NCI-H446 treated with DMSO at 0.1 percent for 48 hours (cell line): ENCODE measurements at regions not wholly inside any gene's neighbourhood (a gene's known extent, or its start where the extent isn't known, plus 50 kb on each side); places are given as distances from the start of the nearest gene placed in this dataset.

Experiments used
- DNase-seq: peaks from one replicate; lab custom pipeline; 2025; lab: John Stamatoyannopoulos, UW

- DNase-seq, result no peak
Measured at GRCh38 chr20:11212272-11212671, 538.5 kb upstream of the JAG1 start.

- no peak for DNase-seq
Measured at GRCh38 chr20:11212902-11213301, 539.1 kb upstream of the JAG1 start.

GRCh38 chr20:11214256-11214840, 540.5 kb upstream of the JAG1 start:
- no peak for DNase-seq

GRCh38 chr20:11216451-11217314, 542.9 kb upstream of the JAG1 start:
- no peak for DNase-seq

GRCh38 chr20:11217326-11218172, 543.8 kb upstream of the JAG1 start:
- no peak for DNase-seq

GRCh38 chr20:11218173-11218680, 544.4 kb upstream of the JAG1 start:
- DNase-seq, result no peak

- DNase-seq, result no peak
Measured at GRCh38 chr20:11219192-11219591, 545.4 kb upstream of the JAG1 start.

DNA sequence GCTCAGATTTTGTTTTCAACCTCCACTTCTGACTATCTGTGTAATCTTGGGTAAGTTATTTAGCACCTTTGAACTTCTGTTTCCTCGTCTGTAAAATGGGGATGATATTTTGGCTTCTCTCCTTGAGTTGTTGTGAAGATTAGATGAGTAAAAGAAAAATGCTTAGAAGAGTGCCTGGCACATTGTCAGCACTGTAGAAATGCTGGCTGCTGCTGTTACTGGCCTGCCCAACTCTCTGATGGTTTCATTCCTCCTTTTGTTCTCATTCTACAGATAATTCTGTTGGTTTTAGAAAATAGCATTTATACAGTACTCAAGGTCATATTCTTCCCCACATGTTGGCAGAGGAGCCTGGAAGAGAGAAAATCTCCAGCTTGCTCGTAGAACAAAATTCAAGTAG, 547.2 kb upstream of the JAG1 start:
- peak; percentile 4 for DNase-seq

DNA sequence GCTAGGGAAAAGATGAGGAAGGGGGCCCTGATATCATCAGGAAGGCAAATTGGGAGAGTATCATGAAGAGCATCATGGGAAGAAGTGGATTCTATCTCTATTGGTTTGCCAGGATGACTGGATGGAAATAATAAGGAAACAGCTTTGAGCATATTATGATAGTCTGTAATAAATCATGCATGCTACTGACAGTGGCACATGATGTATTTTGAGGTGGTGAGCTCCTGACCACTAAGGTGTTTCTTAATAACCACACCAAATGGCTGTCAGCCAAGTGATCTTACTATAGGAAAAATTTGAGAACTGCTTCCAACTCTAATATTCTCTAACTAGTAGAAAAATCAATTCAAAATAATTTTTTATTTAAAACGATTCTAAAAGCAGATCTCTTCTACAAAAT, 548.4 kb upstream of the JAG1 start:
- no peak for DNase-seq

DNA sequence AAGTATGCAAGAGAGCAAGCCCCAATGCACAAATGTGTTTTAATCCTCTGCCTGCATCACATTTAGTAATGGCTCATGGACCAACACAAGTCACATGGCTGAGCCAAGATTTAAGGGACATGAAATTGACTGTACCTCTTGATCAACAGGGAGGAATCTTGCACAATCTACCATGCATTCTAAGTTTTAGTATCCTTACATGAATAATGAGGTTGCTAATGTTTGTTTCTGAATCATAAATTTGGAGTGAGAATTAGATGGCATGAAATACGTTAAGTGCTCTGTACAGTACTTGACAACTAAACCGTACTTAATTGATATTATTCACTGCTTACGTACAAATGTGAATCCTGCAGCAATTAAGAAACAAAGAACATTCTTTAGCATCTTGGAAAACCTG, 553.8 kb upstream of the JAG1 start:
- DNase-seq, result no peak

DNA sequence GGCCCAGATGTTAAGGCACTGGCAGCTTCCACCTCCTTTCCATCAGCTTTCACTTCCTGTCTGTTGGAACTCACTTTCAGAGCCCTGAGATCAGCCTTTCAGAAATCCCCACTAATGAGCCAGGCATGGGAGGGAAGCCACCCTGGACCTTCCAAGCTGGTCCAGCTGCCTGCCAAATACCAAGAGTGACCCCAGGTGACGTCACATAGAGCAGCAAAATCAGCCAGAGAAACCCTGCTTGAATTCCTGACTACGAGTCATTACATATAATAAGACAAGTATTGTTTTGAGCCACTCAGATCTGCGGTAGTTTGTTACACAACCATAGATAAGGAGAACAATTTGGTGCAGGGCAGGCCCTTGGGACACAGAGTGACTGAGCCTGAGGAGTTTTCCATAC, 556.0 kb upstream of the JAG1 start:
- peak; percentile 35 for DNase-seq

GRCh38 chr20:11230999-11231398, 557.2 kb upstream of the JAG1 start:
- DNase-seq, result peak; percentile 85

DNA sequence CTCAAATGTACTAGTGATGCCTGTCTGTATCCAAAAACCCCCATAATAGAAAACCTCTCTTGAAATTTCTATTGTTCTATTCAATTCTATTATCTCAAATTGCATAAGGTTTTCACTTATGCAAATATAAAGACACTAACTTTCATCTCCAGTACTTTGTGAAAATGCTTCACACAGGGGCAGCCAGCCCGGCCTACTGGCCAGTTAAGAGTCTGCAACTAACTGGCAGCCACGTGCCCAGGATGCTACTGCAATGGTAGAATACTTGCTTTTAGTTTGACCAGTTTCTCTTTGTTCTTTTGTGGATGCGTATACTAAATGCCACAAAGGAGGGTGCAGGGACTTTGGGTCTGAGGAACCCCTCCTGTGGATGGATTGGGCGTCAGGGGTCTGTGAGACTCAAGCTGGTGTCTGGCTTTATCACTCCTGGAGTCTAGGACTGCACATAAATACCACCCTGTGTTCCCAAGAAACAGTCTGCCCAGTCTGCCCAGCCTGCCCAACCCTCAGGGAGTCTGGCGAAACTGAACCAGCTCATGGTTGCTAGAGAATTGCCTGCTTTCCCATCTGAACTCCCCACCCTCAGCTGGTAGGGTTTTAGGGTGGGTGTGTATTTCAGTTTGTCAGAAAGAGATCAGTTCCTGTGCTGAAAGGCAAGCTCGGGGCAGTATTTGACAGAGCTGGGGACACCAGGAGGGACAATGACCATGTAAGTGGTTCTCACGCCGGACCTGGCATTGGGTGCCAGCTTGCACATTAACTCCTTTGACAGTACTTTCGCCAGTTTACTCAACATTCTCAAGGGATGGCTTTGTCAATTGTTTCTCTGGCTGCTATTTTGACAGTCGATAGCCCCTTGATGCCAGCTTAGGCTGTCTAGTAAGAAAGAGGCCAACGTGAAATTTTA, 558.2 kb upstream of the JAG1 start:
- DNase-seq, result no peak

GRCh38 chr20:11232896-11233295, 559.1 kb upstream of the JAG1 start:
- no peak for DNase-seq

DNA sequence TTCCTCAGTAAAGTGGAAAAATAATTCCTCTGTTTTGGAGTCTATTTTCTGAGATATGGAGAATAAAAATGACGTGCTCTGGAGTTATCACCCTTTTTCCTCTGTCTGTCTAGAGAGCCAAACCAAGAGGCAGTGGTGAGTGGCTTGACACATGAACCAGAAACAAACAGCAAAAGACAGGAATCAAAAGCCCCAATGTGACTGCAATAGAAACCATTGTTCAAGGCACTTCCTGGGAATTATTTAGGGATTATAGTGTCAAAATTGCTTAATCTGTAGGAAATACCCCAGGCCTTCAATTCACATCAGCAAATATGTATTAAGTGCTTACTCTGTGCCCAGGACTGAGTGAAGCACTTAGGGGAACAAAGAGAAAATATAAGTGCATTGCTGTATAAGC, 560.4 kb upstream of the JAG1 start:
- DNase-seq, result no peak

GRCh38 chr20:11234608-11235007, 560.8 kb upstream of the JAG1 start:
- DNase-seq, result no peak

DNA sequence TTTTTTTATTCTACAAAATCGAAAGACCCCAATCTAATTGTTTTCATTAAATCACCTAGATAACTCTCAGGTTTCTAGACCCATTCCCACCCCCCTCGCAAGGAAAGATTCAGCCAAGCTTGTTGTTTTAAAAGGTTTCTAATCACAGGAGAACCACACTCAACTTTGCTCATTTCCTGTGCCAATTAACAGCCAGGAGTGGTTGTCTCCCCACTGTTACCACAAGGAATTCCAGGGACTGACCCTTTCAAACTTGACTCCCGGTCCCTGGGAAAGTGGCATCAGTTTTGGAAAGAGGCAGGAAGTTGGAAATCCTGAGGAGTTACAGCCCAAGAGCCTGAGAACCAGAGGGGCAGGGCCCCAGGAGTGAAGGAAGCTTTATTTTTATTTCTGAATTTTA, 561.3 kb upstream of the JAG1 start:
- DNase-seq, result no peak

GRCh38 chr20:11242320-11242719, 568.5 kb upstream of the JAG1 start:
- no peak for DNase-seq

DNA sequence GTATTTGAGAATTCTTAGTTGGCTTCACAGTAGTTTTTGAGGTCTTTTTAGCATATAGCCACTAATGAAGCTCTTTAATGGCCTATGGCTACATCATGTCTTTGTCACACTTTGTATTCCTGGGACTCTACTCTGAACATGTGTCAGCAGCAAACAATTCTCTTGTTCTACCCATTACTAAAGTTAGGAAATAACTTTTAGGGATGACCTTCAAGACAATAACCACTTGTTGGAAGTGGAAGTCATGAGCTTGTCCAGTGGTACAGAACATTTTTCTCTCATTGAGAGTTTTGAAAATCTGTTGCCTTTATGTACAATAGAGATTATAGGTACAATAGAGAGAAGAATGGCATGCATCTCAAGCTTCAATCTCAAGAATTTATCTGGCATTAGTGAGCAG, 571.6 kb upstream of the JAG1 start:
- DNase-seq, result no peak

- no peak for DNase-seq
Measured at GRCh38 chr20:11246251-11246775, 572.5 kb upstream of the JAG1 start.
